GM12878 (cell line): ENCODE measurements at regions not wholly inside any gene's neighbourhood (a gene's known extent, or its start where the extent isn't known, plus 50 kb on each side); places are given as distances from the start of the nearest gene placed in this dataset.
"Not testable (repeated sequence)": the region's sequence is repeated elsewhere in the genome, so short reads cannot be mapped to it uniquely, and the experiment has no call there.

Source experiments
- ATAC-seq: fragments of 200-7000 bp; cut with Tn5 transposase; 3 replicates; pipeline ENCODE4 v1.9.1; 2020; ENCODE audit warnings: mild to moderate bottlenecking, moderate library complexity
- BruUV-seq: library from RNA; stranded (reverse); fragments of 400-500 nt; replicated peaks from 2 replicates; lab custom pipeline; 2021; lab: Mats Ljungman, UMichigan
- CTCF ChIA-PET: fragments of 300-600 bp; sonication (Branson Sonifier 250); formaldehyde crosslinking; extraction: SDS; loops from one replicate; lab custom pipeline; 2021; ENCODE audit warnings: inconsistent platforms; lab: Yijun Ruan, JAX
- POLR2A ChIA-PET: fragments of 350-600 bp; formaldehyde crosslinking; extraction: SDS; loops from one replicate; lab custom pipeline; 2021; ENCODE audit warnings: inconsistent platforms; lab: Charles Lee
- RAD21 ChIA-PET: fragments of 300-600 bp; sonication (Branson Sonifier 250); formaldehyde crosslinking; loops from one replicate; lab custom pipeline; 2023; ENCODE audit warnings: antibody characterized with exemption; ENCODE audit not compliant: unreplicated experiment; lab: Charles Lee
- SMC1A ChIA-PET: fragments of 300-600 bp; sonication (Branson Sonifier 250); formaldehyde crosslinking; loops from one replicate; lab custom pipeline; 2023; ENCODE audit not compliant: unreplicated experiment, uncharacterized antibody; lab: Charles Lee
- DNase-seq: peaks from one replicate; pipeline ENCODE4 v3.0.0-alpha.2; 2011; ENCODE audit warnings: low read depth, low spot score
- FAIRE-seq: peaks from 3 replicates; lab custom pipeline; 2011; peaks lifted over from hg19 to GRCh38; lab: Jason Lieb, UNC
- H2AFZ ChIP-seq: 2 replicates; pipeline ENCODE4 v1.6.0; 2011; ENCODE audit warnings: low read depth, low read length, control low read depth; ENCODE audit not compliant: control insufficient read depth
- H3K27ac ChIP-seq: 2 replicates; pipeline ENCODE4 v1.5.1; 2011; ENCODE audit warnings: control low read depth; ENCODE audit not compliant: control insufficient read depth, insufficient read depth
- H3K27me3 ChIP-seq, 2 experiments: replicated peaks in 1 of 2; 2 replicates each; pipeline versions ENCODE4 v1.6.0 to v1.6.1; 2011; ENCODE audit warnings: low read length in 1 of 2; ENCODE audit not compliant: control insufficient read depth in 2 of 2, insufficient read depth in 2 of 2
- H3K36me3 ChIP-seq, 2 experiments: 2 replicates each; pipeline ENCODE4 v1.5.1; 2011; ENCODE audit warnings: low read length in 1 of 2; ENCODE audit not compliant: control insufficient read depth in 2 of 2, insufficient read depth in 2 of 2
- H3K4me1 ChIP-seq: 2 replicates; pipeline ENCODE4 v1.6.1; 2011; ENCODE audit warnings: mild to moderate bottlenecking, low read length, moderate library complexity, mixed read lengths; ENCODE audit not compliant: control insufficient read depth, insufficient read depth
- H3K4me2 ChIP-seq: 2 replicates; pipeline ENCODE4 v1.6.0; 2011; ENCODE audit warnings: control low read depth; ENCODE audit not compliant: control insufficient read depth, insufficient read depth
- H3K4me3 ChIP-seq: fragments of 200-600 bp; sonication (generic); 2 replicates; pipeline ENCODE4 v1.5.1; 2016
- H3K79me2 ChIP-seq: 2 replicates; pipeline ENCODE4 v1.6.0; 2011; ENCODE audit warnings: low read length; ENCODE audit not compliant: control insufficient read depth, insufficient read depth
- H3K9ac ChIP-seq: 2 replicates; pipeline ENCODE4 v1.8.0; 2011; ENCODE audit warnings: low read length, control low read depth, mixed read lengths; ENCODE audit not compliant: control insufficient read depth, insufficient read depth
- H3K9me3 ChIP-seq: replicated peaks from 3 replicates; pipeline ENCODE4 v1.5.1; 2011; ENCODE audit warnings: mild to moderate bottlenecking, low read length; ENCODE audit not compliant: control insufficient read depth, insufficient read depth
- H4K20me1 ChIP-seq: 2 replicates; pipeline ENCODE4 v1.6.0; 2011; ENCODE audit not compliant: control insufficient read depth, insufficient read depth
- ATF3 ChIP-seq: IDR thresholded peaks from 2 replicates; pipeline ENCODE4 v1.6.1; 2011; ENCODE audit warnings: low read depth, mild to moderate bottlenecking, low read length, moderate library complexity, borderline replicate concordance; ENCODE audit errors: extremely low read depth
- CREM ChIP-seq: IDR thresholded peaks from 2 replicates; pipeline ENCODE4 v1.6.1; 2014; ENCODE audit warnings: antibody characterized with exemption, low read depth
- DPF2 ChIP-seq: fragments of 450-650 bp; IDR thresholded peaks from 2 replicates; pipeline ENCODE4 v1.6.1; 2017; ENCODE audit warnings: mild to moderate bottlenecking
- ESRRA ChIP-seq: IDR thresholded peaks from 2 replicates; pipeline ENCODE4 v1.6.1; 2012; ENCODE audit warnings: mild to moderate bottlenecking, low read length, improper control_type of control experiment
- EZH2 ChIP-seq: IDR thresholded peaks from 2 replicates; pipeline ENCODE4 v1.6.1; 2012; ENCODE audit warnings: low read depth, mild to moderate bottlenecking, control low read depth, inconsistent platforms, low read length, borderline replicate concordance; ENCODE audit not compliant: control insufficient read depth
- IKZF1 ChIP-seq: fragments of 450-650 bp; conservative IDR thresholded peaks from 2 replicates; pipeline ENCODE4 v1.6.1; 2017; ENCODE audit warnings: antibody characterized with exemption, mild to moderate bottlenecking
- IRF4 ChIP-seq: IDR thresholded peaks from 2 replicates; pipeline ENCODE4 v1.6.1; 2011; ENCODE audit warnings: low read depth, low read length
- MTA3 ChIP-seq: IDR thresholded peaks from 2 replicates; pipeline ENCODE4 v1.6.1; 2012; ENCODE audit warnings: low read length, inconsistent platforms, borderline replicate concordance
- SIX5 ChIP-seq: IDR thresholded peaks from 2 replicates; pipeline ENCODE4 v1.6.1; 2011; ENCODE audit warnings: mild to moderate bottlenecking, low read depth, low read length, moderate library complexity; ENCODE audit not compliant: severe bottlenecking
- SMARCA5 ChIP-seq: fragments of 450-650 bp; IDR thresholded peaks from 2 replicates; pipeline ENCODE4 v1.6.1; 2017; ENCODE audit warnings: mild to moderate bottlenecking
- SREBF1 ChIP-seq: IDR thresholded peaks from 2 replicates; pipeline ENCODE4 v1.6.1; 2012; ENCODE audit warnings: mild to moderate bottlenecking, low read length
- TAF1 ChIP-seq: IDR thresholded peaks from 2 replicates; pipeline ENCODE4 v1.6.1; 2011; ENCODE audit warnings: mild to moderate bottlenecking, low read depth, low read length, borderline replicate concordance
- YBX1 ChIP-seq: fragments of 450-650 bp; IDR thresholded peaks from 2 replicates; pipeline ENCODE4 v1.6.1; 2016; ENCODE audit warnings: antibody characterized with exemption
- ZSCAN29 ChIP-seq: fragments of 450-650 bp; IDR thresholded peaks from 2 replicates; pipeline ENCODE4 v1.6.1; 2017; ENCODE audit warnings: mild to moderate bottlenecking, moderate library complexity
- WGBS: methylation state at CpG from one replicate; pipeline ENCODE4 v1.1.6; 2016; ENCODE audit warnings: low lambda C conversion rate; ENCODE audit not compliant: insufficient replicate concordance, insufficient coverage; ENCODE audit errors: missing lambda C conversion rate; 5-methylcytosine and 5-hydroxymethylcytosine counted together
- in situ Hi-C: fragments of 300-500 bp; cut with MboI; formaldehyde crosslinking; loops from 9 replicates; pipeline ENCODE4 v1.14.3; 2018; ENCODE audit warnings: mixed read lengths
- intact Hi-C: fragments of 100-400 bp; cut with micrococcal nuclease; formaldehyde crosslinking; loops from one replicate; pipeline ENCODE4 v1.14.2; 2022; ENCODE audit not compliant: unreplicated experiment
- TF ChIP-seq, protein P1 (sequence below): fragments of 450-650 bp; conservative IDR thresholded peaks from 2 replicates; pipeline ENCODE4 v1.6.1; 2017; ENCODE audit warnings: mild to moderate bottlenecking, moderate library complexity

GRCh38 chr3:193168931-193169330 lies 72.1 kb upstream of the PLAAT1 start (continued):
- TF ChIP-seq SMARCA5 = no peak

- ATAC-seq (no peak), DNase-seq (no peak), FAIRE-seq (no peak)
- in situ Hi-C loops (no loop called here), intact Hi-C loops (loop anchor here (10.0 kb wide), 1 partner anchor 359 kb away; no protein-coding TSS in a partner anchor)
- POLR2A ChIA-PET = no interaction called here
- no TSS peak for BruUV-seq
- SMC1A ChIA-PET = no interaction called here
- 62% methylated on average over 1 of the region's 1 CpG for WGBS
- H3K27ac ChIP-seq = no peak overlapping the region
- no peak for TF ChIP-seq CREM
- TF ChIP-seq ATF3 = no peak
- TF ChIP-seq MTA3 = no peak
- TF ChIP-seq SREBF1 = no peak
- no peak for TF ChIP-seq SIX5
- no peak for TF ChIP-seq YBX1
- TF ChIP-seq ZSCAN29 = no peak
- no peak for TF ChIP-seq EZH2
- TF ChIP-seq IRF4 = no peak
- no peak for TF ChIP-seq TAF1
- no peak for TF ChIP-seq ESRRA
- no peak for TF ChIP-seq DPF2
- TF ChIP-seq IKZF1 = no peak
- TF ChIP-seq, protein P1, sequence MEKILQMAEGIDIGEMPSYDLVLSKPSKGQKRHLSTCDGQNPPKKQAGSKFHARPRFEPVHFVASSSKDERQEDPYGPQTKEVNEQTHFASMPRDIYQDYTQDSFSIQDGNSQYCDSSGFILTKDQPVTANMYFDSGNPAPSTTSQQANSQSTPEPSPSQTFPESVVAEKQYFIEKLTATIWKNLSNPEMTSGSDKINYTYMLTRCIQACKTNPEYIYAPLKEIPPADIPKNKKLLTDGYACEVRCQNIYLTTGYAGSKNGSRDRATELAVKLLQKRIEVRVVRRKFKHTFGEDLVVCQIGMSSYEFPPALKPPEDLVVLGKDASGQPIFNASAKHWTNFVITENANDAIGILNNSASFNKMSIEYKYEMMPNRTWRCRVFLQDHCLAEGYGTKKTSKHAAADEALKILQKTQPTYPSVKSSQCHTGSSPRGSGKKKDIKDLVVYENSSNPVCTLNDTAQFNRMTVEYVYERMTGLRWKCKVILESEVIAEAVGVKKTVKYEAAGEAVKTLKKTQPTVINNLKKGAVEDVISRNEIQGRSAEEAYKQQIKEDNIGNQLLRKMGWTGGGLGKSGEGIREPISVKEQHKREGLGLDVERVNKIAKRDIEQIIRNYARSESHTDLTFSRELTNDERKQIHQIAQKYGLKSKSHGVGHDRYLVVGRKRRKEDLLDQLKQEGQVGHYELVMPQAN = no peak
- H3K79me2 ChIP-seq = no peaks in the 10 kb centered on the region
- RAD21 ChIA-PET = no interaction called here
- no peak overlapping the region for H3K4me3 ChIP-seq
- H3K27me3 ChIP-seq = no peaks in the 10 kb centered on the region
- H3K36me3 ChIP-seq = no peaks in the 10 kb centered on the region
- H3K4me2 ChIP-seq = no peak overlapping the region
- H3K4me1 ChIP-seq = no peaks in the 10 kb centered on the region
- CTCF ChIA-PET = no interaction called here
- H2AFZ ChIP-seq = no peak overlapping the region
- H4K20me1 ChIP-seq = no peaks in the 10 kb centered on the region
- no peaks in the 10 kb centered on the region for H3K9me3 ChIP-seq
- H3K9ac ChIP-seq = no peak overlapping the region
Measured at GRCh38 chr3:193174140-193174539, 66.9 kb upstream of the PLAAT1 start.

DNA sequence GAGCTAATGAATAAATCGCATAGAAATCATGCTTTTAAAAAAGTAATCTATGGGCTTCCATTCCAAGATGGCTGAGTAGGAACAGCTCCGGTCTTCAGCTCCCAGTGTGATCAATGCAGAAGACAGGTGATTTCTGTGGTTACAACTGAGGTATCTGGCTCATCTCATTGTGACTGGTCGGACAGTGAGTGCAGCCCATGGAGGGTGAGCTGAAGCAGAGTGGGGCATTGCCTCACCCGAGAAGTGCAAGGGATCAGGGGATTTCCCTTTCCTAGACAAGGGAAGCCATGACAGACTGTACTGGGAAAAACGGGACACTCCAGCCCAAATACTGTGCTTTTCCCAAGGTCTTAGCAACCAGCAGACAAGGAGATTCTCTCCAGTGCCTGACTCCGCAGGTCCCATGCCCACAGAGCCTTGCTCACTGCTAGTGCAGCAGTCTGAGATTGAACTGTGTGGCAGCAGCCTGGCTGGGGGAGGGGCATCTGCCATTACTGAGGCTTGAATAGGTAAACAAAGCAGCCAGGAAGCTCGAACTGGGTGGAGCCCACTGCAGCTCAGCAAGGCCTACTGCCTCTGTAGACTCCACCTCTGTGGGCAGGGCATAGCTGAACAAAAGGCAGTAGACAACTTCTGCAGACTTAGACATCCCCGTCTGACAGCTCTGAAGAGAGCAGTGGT lies 61.5 kb upstream of the PLAAT1 start:
- 23% methylated on average over 8 of the region's 8 CpGs for WGBS
- not testable (repeated sequence) for BruUV-seq

More for the DNA sequence above, 61.5 kb upstream of the PLAAT1 start:
- H3K4me3 ChIP-seq, FAIRE-seq, in situ Hi-C loops, POLR2A ChIA-PET, H2AFZ ChIP-seq, RAD21 ChIA-PET, SMC1A ChIA-PET, H3K27ac ChIP-seq, H3K36me3 ChIP-seq, H3K27me3 ChIP-seq, H3K4me1 ChIP-seq, H3K79me2 ChIP-seq, H3K4me2 ChIP-seq, H3K9ac ChIP-seq, DNase-seq, CTCF ChIA-PET, ATAC-seq, H4K20me1 ChIP-seq, H3K9me3 ChIP-seq: not testable (repeated sequence)
- intact Hi-C loops = loop anchor here (10.0 kb wide), 1 partner anchor 365 kb away; no protein-coding TSS in a partner anchor
